Keratinocyte (primary cell): ENCODE measurements at regions not wholly inside any gene's neighbourhood (a gene's known extent, or its start where the extent isn't known, plus 50 kb on each side); places are given as distances from the start of the nearest gene placed in this dataset.

Source experiments
- DNase-seq: peaks from one replicate; pipeline ENCODE4 v3.0.0-alpha.2; 2011; ENCODE audit warnings: low read depth, missing footprints, low spot score
- FAIRE-seq: peaks from 2 replicates; lab custom pipeline; 2011; peaks lifted over from hg19 to GRCh38; lab: Jason Lieb, UNC
- H2AFZ ChIP-seq: 2 replicates; pipeline ENCODE4 v1.6.0; 2012; ENCODE audit warnings: low read length, control low read depth, inconsistent platforms; ENCODE audit not compliant: control insufficient read depth
- H3K27ac ChIP-seq: 2 replicates; pipeline ENCODE4 v1.5.1; 2011; ENCODE audit warnings: low read length; ENCODE audit not compliant: control insufficient read depth, insufficient read depth
- H3K27me3 ChIP-seq: 3 replicates; pipeline ENCODE4 v1.6.0; 2011; ENCODE audit warnings: low read length; ENCODE audit not compliant: control insufficient read depth, insufficient read depth; ENCODE audit errors: extremely low read depth
- H3K36me3 ChIP-seq, 2 experiments: 2 replicates in 1 of 2; 3 replicates in 1 of 2; pipeline ENCODE4 v1.5.1; 2011; ENCODE audit warnings: low read length in 2 of 2, mild to moderate bottlenecking in 1 of 2; ENCODE audit not compliant: control insufficient read depth in 2 of 2, insufficient read depth in 2 of 2; ENCODE audit errors: extremely low read depth in 1 of 2
- H3K4me1 ChIP-seq: 3 replicates; pipeline ENCODE4 v1.5.1; 2011; ENCODE audit warnings: low read length; ENCODE audit not compliant: control insufficient read depth, insufficient read depth; ENCODE audit errors: extremely low read depth
- H3K4me2 ChIP-seq: 3 replicates; pipeline ENCODE4 v1.6.0; 2011; ENCODE audit warnings: low read depth, low read length; ENCODE audit not compliant: control insufficient read depth, insufficient read depth; ENCODE audit errors: extremely low read depth
- H3K4me3 ChIP-seq, 3 experiments: fragments of 200-600 bp in 1 of 3; sonication (generic) in 1 of 3; 2 replicates in 2 of 3; 3 replicates in 1 of 3; pipeline ENCODE4 v1.5.1; 2011 to 2016; ENCODE audit warnings: low read length in 3 of 3, mild to moderate bottlenecking in 3 of 3, control low read depth in 2 of 3, inconsistent platforms in 1 of 3, low read depth in 1 of 3, mixed read lengths in 1 of 3, mixed run types in 1 of 3, moderate library complexity in 1 of 3; ENCODE audit not compliant: control insufficient read depth in 2 of 3, insufficient read depth in 2 of 3; ENCODE audit errors: extremely low read depth in 1 of 3
- H3K79me2 ChIP-seq: 2 replicates; pipeline ENCODE4 v1.6.0; 2012; ENCODE audit warnings: low read length; ENCODE audit not compliant: control insufficient read depth, insufficient read depth
- H3K9ac ChIP-seq: 3 replicates; pipeline ENCODE4 v1.6.0; 2011; ENCODE audit warnings: low read length; ENCODE audit not compliant: control insufficient read depth, insufficient read depth; ENCODE audit errors: extremely low read depth
- H3K9me1 ChIP-seq: 3 replicates; pipeline ENCODE4 v1.6.0; 2011; ENCODE audit warnings: low read length; ENCODE audit not compliant: control insufficient read depth, insufficient read depth; ENCODE audit errors: extremely low read depth
- H3K9me3 ChIP-seq: 2 replicates; pipeline ENCODE4 v1.5.1; 2012; ENCODE audit warnings: low read depth, low read length; ENCODE audit not compliant: control insufficient read depth
- H4K20me1 ChIP-seq: 3 replicates; pipeline ENCODE4 v1.6.0; 2011; ENCODE audit warnings: low read length; ENCODE audit not compliant: control insufficient read depth, insufficient read depth; ENCODE audit errors: extremely low read depth
- CTCF ChIP-seq, 3 experiments: IDR thresholded peaks in 1 of 3; conservative IDR thresholded peaks in 1 of 3; optimal IDR thresholded peaks in 1 of 3; 2 replicates in 2 of 3; 3 replicates in 1 of 3; pipeline versions ENCODE3 to v1.5.1; 2011; ENCODE audit warnings: low read length in 3 of 3, mild to moderate bottlenecking in 3 of 3, moderate library complexity in 2 of 3, control low read depth in 1 of 3, inconsistent platforms in 1 of 3; ENCODE audit not compliant: insufficient read depth in 2 of 3; ENCODE audit errors: extremely low read depth in 1 of 3
- EZH2 ChIP-seq: IDR thresholded peaks from one replicate; pipeline ENCODE4 v1.6.1; 2012; ENCODE audit warnings: inconsistent platforms, mild to moderate bottlenecking, low read length, moderate library complexity
- dilution Hi-C: fragments of 300-500 bp; cut with MboI; formaldehyde crosslinking; loops from one replicate; pipeline ENCODE4 v1.7.0; 2020; ENCODE audit warnings: low sequenced_read_pairs; ENCODE audit not compliant: extremely low pct_ligation_motif_present

GRCh38 chr13:34048652-34049051 is 230.7 kb downstream of the RFC3 start:
- no peaks in the 10 kb centered on the region for H3K27me3 ChIP-seq
- no peak overlapping the region for H3K4me2 ChIP-seq
- TF ChIP-seq EZH2 (no peak), CTCF (optimal IDR thresholded peaks at IDR 0.05 in 1 of 3, IDR thresholded peaks at IDR 0.05 in 1 of 3, conservative IDR thresholded peaks at IDR 0.05 in 1 of 3; ENCODE audit: extremely low read depth in 1 of 3, insufficient read depth in 2 of 3, low read length in 3 of 3) (no peak)
- no peaks in the 10 kb centered on the region for H3K9me1 ChIP-seq
- H3K79me2 ChIP-seq = no peaks in the 10 kb centered on the region
- H3K9me3 ChIP-seq = no peaks in the 10 kb centered on the region
- DNase-seq (peak; percentile 98), FAIRE-seq (peak; percentile 73)
- H4K20me1 ChIP-seq = no peaks in the 10 kb centered on the region
- dilution Hi-C loops = no loop called here
- H3K27ac ChIP-seq = peak overlapping the region; percentile 66
- H2AFZ ChIP-seq = no peak overlapping the region
- no peak overlapping the region for H3K4me3 ChIP-seq
- no peak overlapping the region for H3K9ac ChIP-seq
- H3K4me1 ChIP-seq = peaks cover 21% of the 10 kb centered on the region
- no peaks in the 10 kb centered on the region for H3K36me3 ChIP-seq

- FAIRE-seq = no peak
- no peak overlapping the region for H3K4me2 ChIP-seq
- no peak overlapping the region for H3K9ac ChIP-seq
- no peaks in the 10 kb centered on the region for H3K27me3 ChIP-seq
- no peaks in the 10 kb centered on the region for H3K79me2 ChIP-seq
- TF ChIP-seq CTCF (optimal IDR thresholded peaks at IDR 0.05 in 1 of 3, IDR thresholded peaks at IDR 0.05 in 1 of 3, conservative IDR thresholded peaks at IDR 0.05 in 1 of 3; ENCODE audit: extremely low read depth in 1 of 3, insufficient read depth in 2 of 3, low read length in 3 of 3) (no peak), EZH2 (no peak)
- H3K9me1 ChIP-seq = no peaks in the 10 kb centered on the region
- DNase-seq = no peak
- no peaks in the 10 kb centered on the region for H3K4me1 ChIP-seq
- no peak overlapping the region for H3K27ac ChIP-seq
- dilution Hi-C loops = no loop called here
- peak overlapping the region; percentile 15 for H2AFZ ChIP-seq
- no peak overlapping the region for H3K4me3 ChIP-seq
- H3K36me3 ChIP-seq = no peaks in the 10 kb centered on the region
- H3K9me3 ChIP-seq = no peaks in the 10 kb centered on the region
- H4K20me1 ChIP-seq = no peaks in the 10 kb centered on the region
Measured at GRCh38 chr13:34056733-34057258, 238.8 kb downstream of the RFC3 start.
